ENCODE measurements at regions not wholly inside any gene's neighbourhood (a gene's known extent, or its start where the extent isn't known, plus 50 kb on each side); places are given as distances from the start of the nearest gene placed in this dataset.

DNA sequence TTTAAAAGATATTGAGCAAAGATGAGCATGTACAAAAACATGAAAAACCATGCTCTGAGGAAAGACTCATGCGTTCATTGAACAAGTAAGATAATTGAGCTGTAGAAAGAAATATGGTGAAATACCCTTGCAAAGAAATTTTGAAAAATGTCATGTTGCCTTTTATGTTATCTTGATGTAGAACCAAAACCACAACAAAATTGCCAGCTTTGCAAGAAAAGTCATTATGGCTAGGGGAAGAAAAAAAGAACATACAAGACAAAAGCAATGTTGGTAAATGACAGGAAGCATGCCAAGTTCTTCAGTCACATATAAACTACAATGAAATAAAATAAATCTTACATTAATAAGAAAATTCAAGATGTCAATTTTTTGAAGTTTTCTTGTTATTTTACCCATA lies 368.0 kb downstream of the IRX1 start:
- H2BK15ac ChIP-seq (ENCODE audit: low read depth, low read length), result no peak overlapping the region
- H3K9ac ChIP-seq (ENCODE audit: extremely low read depth, insufficient read length, low read length), result no peak overlapping the region
- no peaks in the 10 kb centered on the region for H3K23me2 ChIP-seq (ENCODE audit: insufficient read length, low read depth, low read length, poor library complexity, severe bottlenecking)
- Mint-ChIP-seq H3K4me3 (no peak overlapping the region), H3K4me1 (peaks cover 0 to 8% of the 10 kb centered on the region in 2 experiments; a peak in 2 of 4 replicates), H3K27me3 (ENCODE audit: low read depth) (no peaks in the 10 kb centered on the region; the same call in none of the 2 replicates), H3K9me3 (peaks cover 6 to 8% of the 10 kb centered on the region in 2 experiments; a peak in 3 of 5 replicates), H3K36me3 (ENCODE audit: insufficient read depth in 1 of 3, low read depth in 3 of 3) (peaks cover 0 to 6% (median 0%) of the 10 kb centered on the region in 3 experiments; a peak in 2 of 7 replicates), H3K27ac (no peak overlapping the region)
- no peaks in the 10 kb centered on the region for H3K27me3 ChIP-seq (ENCODE audit: insufficient read depth, low read length)
- H3K23ac ChIP-seq (ENCODE audit: insufficient read length, low read depth, low read length), result no peak overlapping the region
- H4K8ac ChIP-seq (replicated peaks; ENCODE audit: insufficient read length, low read depth, low read length), result no peak overlapping the region
- H3K18ac ChIP-seq (ENCODE audit: insufficient read length, low read depth, low read length), result no peak overlapping the region
- H3K4ac ChIP-seq (ENCODE audit: low read depth, low read length), result no peak overlapping the region
- no peak overlapping the region for H3T11ph ChIP-seq (ENCODE audit: low read length)
- H2AK5ac ChIP-seq (ENCODE audit: insufficient read length, low read length), result no peak overlapping the region
- no peaks in the 10 kb centered on the region for H4K20me1 ChIP-seq (ENCODE audit: control insufficient read depth, insufficient read depth, insufficient read length)
- H3K4me2 ChIP-seq (ENCODE audit: insufficient read depth, insufficient read length, low read length), result no peak overlapping the region
- H2AFZ ChIP-seq (ENCODE audit: low read length), result no peak overlapping the region
- TF ChIP-seq, protein P1, sequence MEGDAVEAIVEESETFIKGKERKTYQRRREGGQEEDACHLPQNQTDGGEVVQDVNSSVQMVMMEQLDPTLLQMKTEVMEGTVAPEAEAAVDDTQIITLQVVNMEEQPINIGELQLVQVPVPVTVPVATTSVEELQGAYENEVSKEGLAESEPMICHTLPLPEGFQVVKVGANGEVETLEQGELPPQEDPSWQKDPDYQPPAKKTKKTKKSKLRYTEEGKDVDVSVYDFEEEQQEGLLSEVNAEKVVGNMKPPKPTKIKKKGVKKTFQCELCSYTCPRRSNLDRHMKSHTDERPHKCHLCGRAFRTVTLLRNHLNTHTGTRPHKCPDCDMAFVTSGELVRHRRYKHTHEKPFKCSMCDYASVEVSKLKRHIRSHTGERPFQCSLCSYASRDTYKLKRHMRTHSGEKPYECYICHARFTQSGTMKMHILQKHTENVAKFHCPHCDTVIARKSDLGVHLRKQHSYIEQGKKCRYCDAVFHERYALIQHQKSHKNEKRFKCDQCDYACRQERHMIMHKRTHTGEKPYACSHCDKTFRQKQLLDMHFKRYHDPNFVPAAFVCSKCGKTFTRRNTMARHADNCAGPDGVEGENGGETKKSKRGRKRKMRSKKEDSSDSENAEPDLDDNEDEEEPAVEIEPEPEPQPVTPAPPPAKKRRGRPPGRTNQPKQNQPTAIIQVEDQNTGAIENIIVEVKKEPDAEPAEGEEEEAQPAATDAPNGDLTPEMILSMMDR (conservative IDR thresholded peaks at IDR 0.05), result no peak
- H3K79me1 ChIP-seq (ENCODE audit: insufficient read depth, low read depth, low read length, poor library complexity, severe bottlenecking), result no peaks in the 10 kb centered on the region
- H3K4me1 ChIP-seq (ENCODE audit: insufficient read depth, low read length), result no peaks in the 10 kb centered on the region; the same call in 1 of the 2 replicates
- no peaks in the 10 kb centered on the region for H3K9me3 ChIP-seq (ENCODE audit: control insufficient read depth, low read depth, low read length)
- no peak overlapping the region for H3K27ac ChIP-seq (ENCODE audit: insufficient read length, low read depth, low read length)
- no peak overlapping the region for H4K91ac ChIP-seq (ENCODE audit: insufficient read length, low read depth, low read length)
- no peak overlapping the region for H2BK5ac ChIP-seq (ENCODE audit: insufficient read length, low read length)
- DNase-seq, result no peak
- H2BK120ac ChIP-seq (ENCODE audit: low read depth, low read length, poor library complexity, severe bottlenecking), result no peak overlapping the region
- no peak overlapping the region for H3K14ac ChIP-seq (ENCODE audit: insufficient read depth, low read length)
- no peak overlapping the region for H2BK20ac ChIP-seq (ENCODE audit: low read depth, low read length, poor library complexity, severe bottlenecking)
- no peaks in the 10 kb centered on the region for H3K79me2 ChIP-seq (ENCODE audit: insufficient read depth, low read length)
- WGBS (ENCODE audit: extremely low coverage, insufficient read length, low lambda C conversion rate), result no CpG with 5 or more reads among the region's 1 CpG
- no peak overlapping the region for H3K56ac ChIP-seq (ENCODE audit: insufficient read length, low read depth, low read length)
- H4K5ac ChIP-seq (ENCODE audit: insufficient read length, low read depth, low read length), result no peak overlapping the region
- H2BK12ac ChIP-seq (ENCODE audit: insufficient read length, low read depth, low read length), result no peak overlapping the region

All from H9 (cell line).